Neural crest cell (in vitro differentiated cells): ENCODE measurements at regions not wholly inside any gene's neighbourhood (a gene's known extent, or its start where the extent isn't known, plus 50 kb on each side); places are given as distances from the start of the nearest gene placed in this dataset.

Source experiments
- DNase-seq: peaks from one replicate; pipeline ENCODE4 v3.0.0; 2021; ENCODE audit warnings: low read depth, mixed read lengths, low spot score
- H3K27ac Mint-ChIP-seq: one replicate; pipeline ENCODE4 v1.8.0; 2021; ENCODE audit warnings: mild to moderate bottlenecking, mixed read lengths; ENCODE audit not compliant: unreplicated experiment
- H3K27me3 Mint-ChIP-seq: 2 replicates; pipeline ENCODE4 v1.8.0; 2021; ENCODE audit warnings: low read depth, mild to moderate bottlenecking, mixed read lengths
- H3K36me3 Mint-ChIP-seq: 2 replicates; pipeline ENCODE4 v1.8.0; 2021; ENCODE audit warnings: low read depth, mild to moderate bottlenecking, mixed read lengths
- H3K4me1 Mint-ChIP-seq: 2 replicates; pipeline ENCODE4 v1.8.0; 2021; ENCODE audit warnings: mixed read lengths
- H3K4me3 Mint-ChIP-seq: one replicate; pipeline ENCODE4 v1.8.0; 2021; ENCODE audit warnings: mild to moderate bottlenecking, mixed read lengths
- H3K9me3 Mint-ChIP-seq: 2 replicates; pipeline ENCODE4 v1.8.0; 2021; ENCODE audit warnings: mixed read lengths
- TF ChIP-seq, protein P1 (sequence below): fragments of 200-600 bp; sonication (generic); conservative IDR thresholded peaks from 2 replicates; pipeline ENCODE4 v1.5.0; 2021; ENCODE audit warnings: antibody characterized with exemption, mild to moderate bottlenecking

DNA sequence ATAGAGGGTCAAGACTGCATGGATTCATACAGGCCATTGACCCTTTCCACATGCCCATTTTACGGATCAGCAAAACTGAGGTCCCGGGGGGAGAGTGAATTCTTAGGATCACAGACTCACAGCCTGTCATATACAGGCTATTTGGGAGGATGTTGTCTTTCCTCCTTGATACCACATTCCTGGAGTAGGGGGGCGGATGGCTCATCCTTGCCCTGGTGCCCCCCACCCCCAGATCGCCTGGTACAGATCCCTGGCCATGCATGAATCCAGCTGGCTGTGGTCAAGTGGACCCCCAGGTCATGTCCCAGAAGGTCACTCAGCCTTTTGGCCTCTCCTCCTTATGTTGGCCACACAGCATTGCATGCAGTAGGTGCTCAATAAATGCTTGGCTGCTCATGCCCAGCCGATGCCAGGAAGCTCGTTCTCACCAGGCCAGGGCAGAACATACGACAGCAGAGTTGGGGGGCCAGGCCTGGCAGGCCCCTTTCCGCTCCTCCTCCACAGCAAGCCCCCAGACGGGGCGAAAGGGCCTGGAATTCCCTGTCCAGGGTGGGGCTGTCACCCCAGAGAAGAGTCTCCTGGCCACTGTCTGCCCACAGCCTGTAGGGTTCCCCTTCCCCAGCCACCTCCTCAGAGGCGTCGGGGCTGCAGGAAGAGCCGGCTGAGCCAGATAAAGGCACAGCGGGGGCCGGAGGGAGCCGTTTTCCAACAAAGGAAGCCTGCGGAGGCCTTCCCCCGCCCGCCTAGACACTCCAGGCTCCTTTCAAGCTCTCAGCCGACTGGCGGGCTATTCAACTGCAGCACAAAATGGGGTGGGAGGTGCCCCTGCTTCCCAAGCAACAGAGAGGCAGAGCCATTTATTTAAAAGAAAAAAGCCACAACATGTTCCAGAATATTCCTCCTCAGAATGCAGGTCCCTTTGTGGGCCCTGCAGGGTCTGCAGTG, 215.7 kb upstream of the CIBAR2 start:
- Mint-ChIP-seq H3K4me1 (peaks cover 42% of the 10 kb centered on the region), H3K4me3 (peak overlapping the region; percentile 74), H3K36me3 (peaks cover 2% of the 10 kb centered on the region), H3K27me3 (peaks cover 63% of the 10 kb centered on the region), H3K9me3 (no peaks in the 10 kb centered on the region), H3K27ac (peak overlapping the region; percentile 88)
- DNase-seq: peak; percentile 76
- TF ChIP-seq, protein P1, sequence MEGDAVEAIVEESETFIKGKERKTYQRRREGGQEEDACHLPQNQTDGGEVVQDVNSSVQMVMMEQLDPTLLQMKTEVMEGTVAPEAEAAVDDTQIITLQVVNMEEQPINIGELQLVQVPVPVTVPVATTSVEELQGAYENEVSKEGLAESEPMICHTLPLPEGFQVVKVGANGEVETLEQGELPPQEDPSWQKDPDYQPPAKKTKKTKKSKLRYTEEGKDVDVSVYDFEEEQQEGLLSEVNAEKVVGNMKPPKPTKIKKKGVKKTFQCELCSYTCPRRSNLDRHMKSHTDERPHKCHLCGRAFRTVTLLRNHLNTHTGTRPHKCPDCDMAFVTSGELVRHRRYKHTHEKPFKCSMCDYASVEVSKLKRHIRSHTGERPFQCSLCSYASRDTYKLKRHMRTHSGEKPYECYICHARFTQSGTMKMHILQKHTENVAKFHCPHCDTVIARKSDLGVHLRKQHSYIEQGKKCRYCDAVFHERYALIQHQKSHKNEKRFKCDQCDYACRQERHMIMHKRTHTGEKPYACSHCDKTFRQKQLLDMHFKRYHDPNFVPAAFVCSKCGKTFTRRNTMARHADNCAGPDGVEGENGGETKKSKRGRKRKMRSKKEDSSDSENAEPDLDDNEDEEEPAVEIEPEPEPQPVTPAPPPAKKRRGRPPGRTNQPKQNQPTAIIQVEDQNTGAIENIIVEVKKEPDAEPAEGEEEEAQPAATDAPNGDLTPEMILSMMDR: no peak

DNA sequence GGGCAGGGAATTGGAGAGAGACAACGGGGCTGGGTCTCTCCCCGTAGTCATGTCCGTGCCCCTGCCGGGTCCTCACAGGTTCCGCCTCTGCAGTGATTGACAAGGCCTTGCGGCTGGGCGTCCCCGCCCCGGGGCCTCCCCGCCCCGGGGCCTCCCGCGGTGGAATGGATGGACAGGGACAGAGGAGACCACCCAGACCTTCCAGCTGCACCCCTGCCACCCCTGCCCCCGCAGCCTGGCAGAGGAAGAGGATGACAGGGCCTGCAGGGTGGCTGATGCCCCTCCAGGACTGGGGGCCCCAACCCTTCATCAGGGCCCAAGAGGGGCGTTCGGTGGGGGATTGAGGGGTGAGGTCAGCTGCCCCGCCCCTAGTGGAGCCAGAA, 216.4 kb upstream of the CIBAR2 start:
- TF ChIP-seq, protein P1: no peak
- Mint-ChIP-seq H3K9me3 (no peaks in the 10 kb centered on the region), H3K4me3 (peak overlapping the region; percentile 74), H3K4me1 (peaks cover 40% of the 10 kb centered on the region), H3K27me3 (peaks cover 59% of the 10 kb centered on the region), H3K27ac (peak overlapping the region; percentile 88), H3K36me3 (peaks cover 2% of the 10 kb centered on the region)
- DNase-seq: peak; percentile 65

DNA sequence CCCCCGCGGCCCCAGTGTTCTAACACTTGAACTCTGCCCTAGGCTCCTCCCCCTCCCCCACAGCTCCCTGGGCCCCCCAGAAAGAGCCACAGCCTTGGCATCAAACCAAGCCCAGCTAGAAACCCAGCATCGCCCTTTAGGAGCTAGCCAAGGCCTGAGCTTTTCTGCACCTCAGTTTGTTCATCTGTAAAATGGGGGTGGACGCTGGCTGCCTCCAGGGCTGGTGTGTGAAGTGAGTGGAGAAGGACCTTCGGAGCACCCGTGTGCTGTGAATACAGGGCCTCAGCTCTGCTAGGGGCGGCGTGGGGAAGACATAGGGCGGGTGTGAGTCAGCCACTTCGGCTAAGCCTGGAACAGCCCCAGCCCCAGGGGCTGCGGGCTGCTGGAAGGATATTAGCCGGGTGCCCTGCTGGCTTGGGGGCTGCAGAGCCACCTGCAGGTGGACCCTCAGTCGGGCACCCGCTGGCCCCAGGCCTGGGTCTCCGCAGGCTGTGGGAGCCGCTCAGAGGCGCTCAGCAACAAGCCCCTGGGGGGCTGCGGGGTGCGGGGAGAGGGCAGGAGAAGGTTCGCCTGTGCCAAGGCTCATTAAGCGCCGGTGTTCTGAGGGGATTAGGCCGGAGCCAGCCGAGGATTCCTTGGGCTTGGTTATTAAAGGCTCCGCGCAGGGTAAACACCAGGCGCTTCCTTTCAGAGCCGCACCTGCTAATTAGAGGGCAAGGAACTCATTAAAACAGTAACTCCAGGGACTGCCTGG, 217.0 kb upstream of the CIBAR2 start:
- peak overlapping the region; percentile 34 for H3K4me3 Mint-ChIP-seq
- TF ChIP-seq, protein P1: peak; percentile 21
- H3K27me3 Mint-ChIP-seq: peaks cover 61% of the 10 kb centered on the region
- no peak overlapping the region for H3K27ac Mint-ChIP-seq
- H3K9me3 Mint-ChIP-seq: no peaks in the 10 kb centered on the region
- H3K4me1 Mint-ChIP-seq: peaks cover 46% of the 10 kb centered on the region
- H3K36me3 Mint-ChIP-seq: no peaks in the 10 kb centered on the region
- peak; percentile 29 for DNase-seq

DNA sequence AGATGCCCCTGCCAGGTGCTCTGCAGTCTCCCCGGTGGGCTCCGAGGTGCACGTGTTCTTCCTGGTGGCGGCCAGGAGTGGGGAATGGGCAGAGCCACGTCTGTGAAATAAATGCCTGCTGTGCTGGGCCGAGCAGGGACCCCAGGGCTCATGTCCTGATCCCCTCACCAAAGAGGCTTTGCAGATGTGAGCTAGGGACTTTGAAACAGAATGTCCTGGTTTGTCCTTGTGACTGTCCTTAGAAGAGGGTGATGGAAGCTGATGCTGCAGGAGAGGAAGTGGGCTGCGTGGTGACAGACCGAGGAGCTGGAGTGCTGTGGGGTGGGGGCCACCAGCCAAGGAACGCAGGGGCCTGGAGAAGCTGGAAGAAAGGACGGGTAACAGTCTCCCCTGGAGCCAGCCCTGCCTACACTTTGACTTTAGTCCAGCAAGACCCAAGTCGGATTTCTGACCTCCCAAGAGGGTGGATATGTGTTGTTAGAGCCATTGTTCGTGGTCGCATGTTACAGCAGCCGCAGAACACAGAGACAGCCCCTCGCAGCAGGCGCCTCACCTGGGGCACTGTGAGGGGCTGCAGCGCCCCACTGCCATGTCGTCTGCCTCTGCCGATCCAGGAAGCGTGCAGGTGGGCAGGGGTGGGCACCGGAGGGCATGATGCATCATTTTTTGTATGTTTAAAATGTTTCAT, 217.9 kb upstream of the CIBAR2 start:
- peak overlapping the region; percentile 13 for H3K4me3 Mint-ChIP-seq
- H3K4me1 Mint-ChIP-seq: peaks cover 51% of the 10 kb centered on the region
- TF ChIP-seq, protein P1: no peak
- peaks cover 63% of the 10 kb centered on the region for H3K27me3 Mint-ChIP-seq
- no peak overlapping the region for H3K27ac Mint-ChIP-seq
- H3K9me3 Mint-ChIP-seq: no peaks in the 10 kb centered on the region
- DNase-seq: no peak
- no peaks in the 10 kb centered on the region for H3K36me3 Mint-ChIP-seq

DNA sequence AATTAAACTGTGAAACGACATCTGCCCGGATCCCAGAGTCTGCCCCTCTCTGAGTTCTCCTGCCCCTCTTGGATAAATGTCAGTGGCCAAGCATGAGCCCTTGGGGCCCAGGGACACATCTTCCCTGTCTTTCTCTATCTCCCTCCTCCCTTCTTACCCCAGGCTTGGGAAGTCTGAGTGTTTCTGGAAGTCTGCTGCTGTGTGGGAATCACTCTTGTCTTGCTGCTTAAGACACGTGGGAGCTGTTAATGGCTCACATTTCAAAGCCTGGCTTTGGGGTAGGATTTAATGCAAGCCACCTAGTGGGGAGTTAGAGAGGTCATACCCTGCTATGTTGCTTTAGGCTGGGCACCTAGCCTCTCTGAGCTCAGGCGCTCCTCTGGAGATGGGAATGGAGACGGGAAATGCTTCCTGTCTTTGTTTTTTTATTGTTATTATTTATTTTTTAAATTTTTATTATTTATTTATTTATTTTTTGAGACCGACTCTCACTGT, 218.5 kb upstream of the CIBAR2 start:
- Mint-ChIP-seq H3K4me3 (peak overlapping the region; percentile 57), H3K27ac (no peak overlapping the region), H3K9me3 (no peaks in the 10 kb centered on the region), H3K36me3 (no peaks in the 10 kb centered on the region), H3K4me1 (peaks cover 56% of the 10 kb centered on the region), H3K27me3 (peaks cover 66% of the 10 kb centered on the region)
- no peak for DNase-seq
- TF ChIP-seq, protein P1: peak; percentile 66
